Loucy (cell line): ENCODE measurements at regions not wholly inside any gene's neighbourhood (a gene's known extent, or its start where the extent isn't known, plus 50 kb on each side); places are given as distances from the start of the nearest gene placed in this dataset.

Experiments
- H2AFZ ChIP-seq: fragments of 200-600 bp; sonication (generic); 2 replicates; pipeline ENCODE4 v1.6.0; 2016; ENCODE audit warnings: antibody characterized with exemption, mild to moderate bottlenecking, low read length, moderate library complexity
- H3F3A ChIP-seq: fragments of 200-600 bp; 2 replicates; pipeline ENCODE4 v1.6.0; 2016; ENCODE audit warnings: antibody characterized with exemption, low read depth, mild to moderate bottlenecking
- H3K27me3 ChIP-seq: fragments of 200-600 bp; sonication (generic); 2 replicates; pipeline ENCODE4 v1.6.1; 2014; ENCODE audit warnings: low read length, mild to moderate bottlenecking; ENCODE audit not compliant: insufficient read depth, poor library complexity, severe bottlenecking
- H3K36me3 ChIP-seq: fragments of 200-600 bp; sonication (generic); 2 replicates; pipeline ENCODE4 v1.6.1; 2016; ENCODE audit warnings: low read length; ENCODE audit not compliant: insufficient read depth
- H3K4me1 ChIP-seq: fragments of 200-600 bp; sonication (generic); 2 replicates; pipeline ENCODE4 v1.5.1; 2014; ENCODE audit warnings: low read length, mild to moderate bottlenecking; ENCODE audit not compliant: insufficient read depth, poor library complexity, severe bottlenecking
- H3K4me2 ChIP-seq: fragments of 200-600 bp; sonication (generic); 2 replicates; pipeline ENCODE4 v1.6.0; 2014; ENCODE audit warnings: antibody characterized with exemption, low read length, low read depth, mild to moderate bottlenecking; ENCODE audit not compliant: poor library complexity, severe bottlenecking
- H3K4me3 ChIP-seq: fragments of 200-600 bp; sonication (generic); 2 replicates; pipeline ENCODE4 v1.5.1; 2014; ENCODE audit warnings: low read length, mild to moderate bottlenecking, mixed read lengths; ENCODE audit not compliant: poor library complexity, severe bottlenecking
- H3K79me2 ChIP-seq: fragments of 200-600 bp; sonication (generic); 2 replicates; pipeline ENCODE4 v1.6.1; 2014; ENCODE audit warnings: low read length; ENCODE audit not compliant: insufficient read depth
- H3K9ac ChIP-seq: fragments of 200-600 bp; sonication (generic); 2 replicates; pipeline ENCODE4 v1.6.0; 2014; ENCODE audit warnings: mild to moderate bottlenecking, low read depth, low read length, moderate library complexity; ENCODE audit not compliant: poor library complexity, severe bottlenecking
- H3K9me2 ChIP-seq: fragments of 200-600 bp; sonication (generic); replicated peaks from 2 replicates; pipeline ENCODE4 v1.6.1; 2016; ENCODE audit warnings: low read depth, low read length, mixed read lengths
- H3K9me3 ChIP-seq: fragments of 200-600 bp; sonication (generic); 2 replicates; pipeline ENCODE4 v1.6.1; 2014; ENCODE audit warnings: mild to moderate bottlenecking, antibody characterized with exemption, low read length, low read depth; ENCODE audit not compliant: insufficient read depth
- H4K20me1 ChIP-seq: fragments of 200-600 bp; sonication (generic); 2 replicates; pipeline ENCODE4 v1.6.0; 2014; ENCODE audit warnings: antibody characterized with exemption, low read length, mild to moderate bottlenecking; ENCODE audit not compliant: insufficient read depth, poor library complexity, severe bottlenecking
- CTCF ChIP-seq: fragments of 200-600 bp; sonication (generic); conservative IDR thresholded peaks from 2 replicates; pipeline ENCODE4 v1.5.1; 2014; ENCODE audit warnings: mild to moderate bottlenecking, antibody characterized with exemption, low read length
- EZH2phosphoT487 ChIP-seq: fragments of 200-600 bp; IDR thresholded peaks from 2 replicates; pipeline ENCODE4 v1.6.1; 2018; ENCODE audit warnings: antibody characterized with exemption, mild to moderate bottlenecking, moderate library complexity, borderline replicate concordance

DNA sequence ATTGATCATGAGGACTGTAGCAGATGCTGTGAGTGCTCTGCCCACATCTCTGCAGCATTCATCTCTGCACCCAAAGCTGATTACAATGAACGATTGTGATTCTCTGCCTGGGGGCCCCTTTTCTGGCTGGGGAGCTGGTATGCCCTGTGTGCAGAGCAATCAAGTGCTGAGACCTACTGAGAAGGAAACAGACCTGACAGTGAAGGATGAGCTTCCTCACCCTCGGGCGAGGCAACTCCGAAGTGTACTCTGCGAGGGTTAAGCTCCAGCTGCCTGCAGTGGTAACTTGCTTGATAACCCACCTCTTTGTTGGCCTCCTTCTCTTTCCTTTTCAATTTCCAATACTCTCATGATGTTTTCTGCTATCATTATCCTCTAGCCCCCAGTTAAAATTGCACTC, 56.0 kb upstream of the ADRA1D start:
- Histone ChIP-seq H2AFZ (no peak overlapping the region), H3K27me3 (no peaks in the 10 kb centered on the region), H3K9me3 (no peaks in the 10 kb centered on the region), H3K9ac (no peak overlapping the region), H3K36me3 (no peaks in the 10 kb centered on the region), H3K79me2 (no peaks in the 10 kb centered on the region), H3F3A (no peaks in the 10 kb centered on the region), H3K4me2 (no peak overlapping the region), H3K9me2 (no peaks in the 10 kb centered on the region), H3K4me1 (no peaks in the 10 kb centered on the region), H4K20me1 (no peaks in the 10 kb centered on the region), H3K4me3 (no peak overlapping the region)
- no peak for TF ChIP-seq CTCF
- no peak for TF ChIP-seq EZH2phosphoT487

GRCh38 chr20:4304601-4305000, 55.5 kb upstream of the ADRA1D start:
- Histone ChIP-seq H3K4me1 (no peaks in the 10 kb centered on the region), H3K79me2 (no peaks in the 10 kb centered on the region), H3F3A (no peaks in the 10 kb centered on the region), H3K9me2 (no peaks in the 10 kb centered on the region), H3K9me3 (no peaks in the 10 kb centered on the region), H3K36me3 (no peaks in the 10 kb centered on the region), H3K9ac (no peak overlapping the region), H3K27me3 (no peaks in the 10 kb centered on the region), H3K4me3 (no peak overlapping the region), H3K4me2 (no peak overlapping the region), H4K20me1 (no peaks in the 10 kb centered on the region), H2AFZ (no peak overlapping the region)
- no peak for TF ChIP-seq CTCF
- TF ChIP-seq EZH2phosphoT487: no peak

GRCh38 chr20:4303136-4303535, 54.0 kb upstream of the ADRA1D start:
- no peak overlapping the region for H3K9ac ChIP-seq
- no peaks in the 10 kb centered on the region for H3K36me3 ChIP-seq
- no peak overlapping the region for H3K4me3 ChIP-seq
- no peaks in the 10 kb centered on the region for H4K20me1 ChIP-seq
- no peak overlapping the region for H2AFZ ChIP-seq
- no peak overlapping the region for H3K4me2 ChIP-seq
- no peak for TF ChIP-seq CTCF
- no peak for TF ChIP-seq EZH2phosphoT487
- H3K79me2 ChIP-seq: no peaks in the 10 kb centered on the region
- no peaks in the 10 kb centered on the region for H3K9me2 ChIP-seq
- no peaks in the 10 kb centered on the region for H3K4me1 ChIP-seq
- no peaks in the 10 kb centered on the region for H3K27me3 ChIP-seq
- no peaks in the 10 kb centered on the region for H3K9me3 ChIP-seq
- no peaks in the 10 kb centered on the region for H3F3A ChIP-seq
